ENCODE measurements at regions not wholly inside any gene's neighbourhood (a gene's known extent, or its start where the extent isn't known, plus 50 kb on each side); places are given as distances from the start of the nearest gene placed in this dataset.

- Histone ChIP-seq H3K4me1 (ENCODE audit: low read depth) (no peaks in the 10 kb centered on the region), H3K4me3 (no peak overlapping the region), H3K9me3 (no peaks in the 10 kb centered on the region), H3K36me3 (ENCODE audit: low read depth) (no peaks in the 10 kb centered on the region)
- DNase-seq, result no peak
- no peak for ATAC-seq
- TF ChIP-seq, protein P1, sequence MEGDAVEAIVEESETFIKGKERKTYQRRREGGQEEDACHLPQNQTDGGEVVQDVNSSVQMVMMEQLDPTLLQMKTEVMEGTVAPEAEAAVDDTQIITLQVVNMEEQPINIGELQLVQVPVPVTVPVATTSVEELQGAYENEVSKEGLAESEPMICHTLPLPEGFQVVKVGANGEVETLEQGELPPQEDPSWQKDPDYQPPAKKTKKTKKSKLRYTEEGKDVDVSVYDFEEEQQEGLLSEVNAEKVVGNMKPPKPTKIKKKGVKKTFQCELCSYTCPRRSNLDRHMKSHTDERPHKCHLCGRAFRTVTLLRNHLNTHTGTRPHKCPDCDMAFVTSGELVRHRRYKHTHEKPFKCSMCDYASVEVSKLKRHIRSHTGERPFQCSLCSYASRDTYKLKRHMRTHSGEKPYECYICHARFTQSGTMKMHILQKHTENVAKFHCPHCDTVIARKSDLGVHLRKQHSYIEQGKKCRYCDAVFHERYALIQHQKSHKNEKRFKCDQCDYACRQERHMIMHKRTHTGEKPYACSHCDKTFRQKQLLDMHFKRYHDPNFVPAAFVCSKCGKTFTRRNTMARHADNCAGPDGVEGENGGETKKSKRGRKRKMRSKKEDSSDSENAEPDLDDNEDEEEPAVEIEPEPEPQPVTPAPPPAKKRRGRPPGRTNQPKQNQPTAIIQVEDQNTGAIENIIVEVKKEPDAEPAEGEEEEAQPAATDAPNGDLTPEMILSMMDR (IDR thresholded peaks at IDR 0.05), result no peak
- intact Hi-C loops (cut with DNase I, micrococcal nuclease), result no loop called here
Observed at GRCh38 chr14:94880876-94881275, 111.0 kb upstream of the GSC start.

- Histone ChIP-seq H3K36me3 (ENCODE audit: low read depth) (no peaks in the 10 kb centered on the region), H3K4me3 (no peak overlapping the region), H3K4me1 (ENCODE audit: low read depth) (no peaks in the 10 kb centered on the region), H3K9me3 (no peaks in the 10 kb centered on the region)
- ATAC-seq (no peak), DNase-seq (no peak)
- intact Hi-C loops (cut with DNase I, micrococcal nuclease), result no loop called here
- TF ChIP-seq, protein P1 (IDR thresholded peaks at IDR 0.05), result no peak
Observed at GRCh38 chr14:94880106-94880505, 110.2 kb upstream of the GSC start.

DNA sequence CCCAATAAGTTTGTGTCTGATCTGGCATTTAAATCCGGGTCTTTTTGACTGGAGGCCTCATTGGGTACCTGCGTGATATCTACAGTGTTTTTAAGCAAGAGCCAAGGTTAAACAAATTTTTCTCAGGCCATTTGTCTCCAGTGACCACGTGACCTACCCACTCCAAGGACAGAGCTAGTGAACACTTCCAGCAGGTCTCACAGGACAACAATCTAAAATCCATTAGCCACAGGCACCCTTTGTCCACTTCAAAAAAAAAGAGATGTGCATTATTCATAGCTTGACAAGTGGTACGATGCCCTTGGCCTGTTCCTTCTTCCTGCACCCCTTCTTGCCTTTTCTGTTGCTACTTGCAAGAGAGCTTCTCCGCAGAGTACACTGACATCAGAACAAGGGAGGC lies 109.6 kb upstream of the GSC start:
- intact Hi-C loops (cut with DNase I, micrococcal nuclease), result no loop called here
- TF ChIP-seq, protein P1 (IDR thresholded peaks at IDR 0.05), result no peak
- Histone ChIP-seq H3K9me3 (no peaks in the 10 kb centered on the region), H3K36me3 (ENCODE audit: low read depth) (no peaks in the 10 kb centered on the region), H3K4me3 (no peak overlapping the region), H3K4me1 (ENCODE audit: low read depth) (no peaks in the 10 kb centered on the region)
- ATAC-seq (no peak), DNase-seq (no peak)

DNA sequence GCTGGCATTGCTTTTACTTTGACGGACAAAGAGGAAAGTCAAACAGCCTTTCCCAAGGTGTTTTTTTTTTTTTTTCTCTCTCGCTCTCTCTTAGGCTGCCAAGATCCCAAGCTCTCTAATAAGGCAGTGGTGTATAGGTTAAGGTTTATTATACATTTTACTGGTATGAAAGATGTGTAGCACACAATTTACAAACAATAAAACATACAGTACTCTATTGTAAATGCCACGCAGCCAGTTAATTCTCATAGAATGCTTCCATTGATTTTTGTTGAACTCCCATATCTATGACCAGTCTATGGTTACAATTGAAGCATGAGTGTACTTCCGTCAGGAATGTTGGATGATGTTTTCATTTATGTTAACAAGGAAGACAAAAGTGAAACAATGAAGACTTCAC lies 106.4 kb upstream of the GSC start:
- Histone ChIP-seq H3K4me1 (ENCODE audit: low read depth) (no peaks in the 10 kb centered on the region), H3K36me3 (ENCODE audit: low read depth) (no peaks in the 10 kb centered on the region), H3K9me3 (no peaks in the 10 kb centered on the region), H3K4me3 (no peak overlapping the region)
- peak; percentile 60 for ATAC-seq
- DNase-seq, result no peak
- TF ChIP-seq, protein P1 (IDR thresholded peaks at IDR 0.05), result no peak
- intact Hi-C loops (cut with DNase I, micrococcal nuclease), result no loop called here

- TF ChIP-seq, protein P1 (IDR thresholded peaks at IDR 0.05), result no peak
- no peak for ATAC-seq
- intact Hi-C loops (cut with DNase I, micrococcal nuclease), result no loop called here
Observed at GRCh38 chr14:94875256-94875655, 105.3 kb upstream of the GSC start.

GRCh38 chr14:94868772-94869072 lies 98.8 kb upstream of the GSC start:
- ATAC-seq (no peak), DNase-seq (no peak)
- TF ChIP-seq, protein P1 (IDR thresholded peaks at IDR 0.05), result no peak
- H3K4me1 ChIP-seq (ENCODE audit: low read depth), result no peaks in the 10 kb centered on the region
- intact Hi-C loops (cut with DNase I, micrococcal nuclease), result no loop called here
- H3K9me3 ChIP-seq, result no peaks in the 10 kb centered on the region
- H3K4me3 ChIP-seq, result no peak overlapping the region
- H3K36me3 ChIP-seq (ENCODE audit: low read depth), result no peaks in the 10 kb centered on the region

More at GRCh38 chr14:94875256-94875655, 105.3 kb upstream of the GSC start:
- no peak overlapping the region for H3K4me3 ChIP-seq
- no peaks in the 10 kb centered on the region for H3K36me3 ChIP-seq (ENCODE audit: low read depth)
- H3K9me3 ChIP-seq, result no peaks in the 10 kb centered on the region
- no peaks in the 10 kb centered on the region for H3K4me1 ChIP-seq (ENCODE audit: low read depth)
- DNase-seq, result no peak
